Keratinocyte (primary cell): ENCODE measurements at regions not wholly inside any gene's neighbourhood (a gene's known extent, or its start where the extent isn't known, plus 50 kb on each side); places are given as distances from the start of the nearest gene placed in this dataset.

Experiments
- CTCF ChIP-seq, 3 experiments: IDR thresholded peaks in 1 of 3; conservative IDR thresholded peaks in 1 of 3; optimal IDR thresholded peaks in 1 of 3; 2 replicates in 2 of 3; 3 replicates in 1 of 3; pipeline versions ENCODE3 to v1.5.1; 2011; ENCODE audit warnings: low read length in 3 of 3, mild to moderate bottlenecking in 3 of 3, moderate library complexity in 2 of 3, control low read depth in 1 of 3, inconsistent platforms in 1 of 3; ENCODE audit not compliant: insufficient read depth in 2 of 3; ENCODE audit errors: extremely low read depth in 1 of 3
- EZH2 ChIP-seq: IDR thresholded peaks from one replicate; pipeline ENCODE4 v1.6.1; 2012; ENCODE audit warnings: inconsistent platforms, mild to moderate bottlenecking, low read length, moderate library complexity

DNA sequence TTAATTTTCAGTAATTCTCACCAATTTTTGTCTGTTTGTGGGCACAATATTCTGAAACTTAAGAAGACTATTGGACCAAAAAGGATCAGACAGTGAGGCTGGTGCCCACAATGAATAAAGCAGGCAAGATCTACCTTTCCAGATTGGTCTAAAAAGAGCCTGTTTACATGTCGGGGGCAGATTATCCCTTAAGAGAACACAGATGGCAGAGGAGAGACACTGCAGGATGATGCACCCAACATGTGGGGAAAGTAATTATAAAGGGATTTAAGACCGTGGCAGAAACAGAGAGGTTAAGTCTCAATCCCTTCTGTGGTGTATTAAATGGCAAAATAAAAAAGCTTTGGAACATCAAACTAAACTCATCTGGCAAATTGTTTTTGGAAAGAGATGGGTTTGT lies 331.8 kb upstream of the CDH11 start:
- TF ChIP-seq CTCF (optimal IDR thresholded peaks at IDR 0.05 in 1 of 3, IDR thresholded peaks at IDR 0.05 in 1 of 3, conservative IDR thresholded peaks at IDR 0.05 in 1 of 3; ENCODE audit: extremely low read depth in 1 of 3, insufficient read depth in 2 of 3, low read length in 3 of 3): no peak
- TF ChIP-seq EZH2: no peak
